Testis (tissue), 2 donors: ENCODE measurements at regions not wholly inside any gene's neighbourhood (a gene's known extent, or its start where the extent isn't known, plus 50 kb on each side); places are given as distances from the start of the nearest gene placed in this dataset.

ENCODE experiments used
- POLR2A ChIP-seq: fragments of 450-650 bp; IDR thresholded peaks from one replicate; pipeline ENCODE4 v1.6.1; 2017; ENCODE audit warnings: antibody characterized with exemption, mild to moderate bottlenecking, moderate library complexity
- TF ChIP-seq, protein P1 (sequence below), 3 experiments: fragments of 450-650 bp in 2 of 3; fragments of 200-600 bp in 1 of 3; sonication (generic) in 1 of 3; IDR thresholded peaks; one replicate each; pipeline ENCODE4 v1.5.1; 2016 to 2019; ENCODE audit warnings: antibody characterized with exemption in 3 of 3, mild to moderate bottlenecking in 2 of 3, moderate library complexity in 1 of 3

DNA sequence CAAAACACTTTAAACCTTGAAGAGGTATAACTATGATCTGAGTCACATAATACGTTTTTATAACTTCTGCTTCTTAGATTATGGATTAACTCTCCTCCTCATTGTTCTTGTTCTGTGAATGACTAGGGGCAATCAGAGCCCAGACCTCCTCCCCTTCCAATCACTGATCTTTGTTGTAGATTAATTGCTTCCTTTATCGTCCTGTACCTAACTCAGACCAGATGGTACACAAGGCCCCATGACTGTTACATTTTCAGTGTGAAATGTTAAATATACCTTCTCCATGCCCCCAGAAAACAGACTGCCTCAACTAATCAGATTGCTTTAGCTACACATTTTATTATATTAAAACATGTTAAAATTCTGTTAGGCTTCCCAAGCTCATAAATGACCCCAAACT, 211.7 kb downstream of the RNF152 start:
- TF ChIP-seq, protein P1, sequence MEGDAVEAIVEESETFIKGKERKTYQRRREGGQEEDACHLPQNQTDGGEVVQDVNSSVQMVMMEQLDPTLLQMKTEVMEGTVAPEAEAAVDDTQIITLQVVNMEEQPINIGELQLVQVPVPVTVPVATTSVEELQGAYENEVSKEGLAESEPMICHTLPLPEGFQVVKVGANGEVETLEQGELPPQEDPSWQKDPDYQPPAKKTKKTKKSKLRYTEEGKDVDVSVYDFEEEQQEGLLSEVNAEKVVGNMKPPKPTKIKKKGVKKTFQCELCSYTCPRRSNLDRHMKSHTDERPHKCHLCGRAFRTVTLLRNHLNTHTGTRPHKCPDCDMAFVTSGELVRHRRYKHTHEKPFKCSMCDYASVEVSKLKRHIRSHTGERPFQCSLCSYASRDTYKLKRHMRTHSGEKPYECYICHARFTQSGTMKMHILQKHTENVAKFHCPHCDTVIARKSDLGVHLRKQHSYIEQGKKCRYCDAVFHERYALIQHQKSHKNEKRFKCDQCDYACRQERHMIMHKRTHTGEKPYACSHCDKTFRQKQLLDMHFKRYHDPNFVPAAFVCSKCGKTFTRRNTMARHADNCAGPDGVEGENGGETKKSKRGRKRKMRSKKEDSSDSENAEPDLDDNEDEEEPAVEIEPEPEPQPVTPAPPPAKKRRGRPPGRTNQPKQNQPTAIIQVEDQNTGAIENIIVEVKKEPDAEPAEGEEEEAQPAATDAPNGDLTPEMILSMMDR (IDR thresholded peaks at IDR 0.05), result no peak
- TF ChIP-seq POLR2A, result no peak
